ENCODE measurements at regions not wholly inside any gene's neighbourhood (a gene's known extent, or its start where the extent isn't known, plus 50 kb on each side); places are given as distances from the start of the nearest gene placed in this dataset.
"Not testable (repeated sequence)": the region's sequence is repeated elsewhere in the genome, so short reads cannot be mapped to it uniquely, and the experiment has no call there.

GRCh38 chr12:131628766-131629448 is 82.0 kb upstream of the SFSWAP start:
- WGBS, 2 donors, result 76 to 78% methylated on average over 19 of the region's 19 CpGs
- H3K4me1 ChIP-seq (ENCODE audit: control insufficient read depth in 5 of 5, insufficient read depth in 5 of 5, low read length in 5 of 5), result peaks cover 0 to 9% (median 3%) of the 10 kb centered on the region in 5 donors
- H3K36me3 ChIP-seq (ENCODE audit: control insufficient read depth in 4 of 4, insufficient read depth in 4 of 4, low read length in 4 of 4), result no peaks in the 10 kb centered on the region
- TF ChIP-seq CTCF (IDR thresholded peaks at IDR 0.05; ENCODE audit: control extremely low read depth, extremely low read depth), result no peak
- H3K4me3 ChIP-seq, result no peak overlapping the region
- no peak overlapping the region for H3K9ac ChIP-seq (ENCODE audit: insufficient read depth in 1 of 2, low read length in 2 of 2)
- ATAC-seq (ENCODE audit: insufficient read depth, low FRiP score), result no peak
- DNase-seq, result no peak
- no peak overlapping the region for H3K27ac ChIP-seq (ENCODE audit: low read depth in 1 of 2, low read length in 1 of 2)
- no peaks in the 10 kb centered on the region for H3K9me3 ChIP-seq (ENCODE audit: control insufficient read depth in 4 of 4, insufficient read depth in 3 of 4, low read length in 3 of 4)
- H3K27me3 ChIP-seq (ENCODE audit: control insufficient read depth in 3 of 3, insufficient read depth in 3 of 3, low read length in 2 of 3), result peaks cover 0 to 8% (median 0%) of the 10 kb centered on the region in 3 donors

- Histone ChIP-seq H3K36me3 (ENCODE audit: control insufficient read depth in 4 of 4, insufficient read depth in 4 of 4, low read length in 4 of 4) (no peaks in the 10 kb centered on the region), H3K4me3 (no peak overlapping the region), H3K9ac (ENCODE audit: insufficient read depth in 1 of 2, low read length in 2 of 2) (no peak overlapping the region), H3K4me1 (ENCODE audit: control insufficient read depth in 5 of 5, insufficient read depth in 5 of 5, low read length in 5 of 5) (no peaks in the 10 kb centered on the region), H3K9me3 (ENCODE audit: control insufficient read depth in 4 of 4, insufficient read depth in 3 of 4, low read length in 3 of 4) (no peaks in the 10 kb centered on the region), H3K27me3 (ENCODE audit: control insufficient read depth in 3 of 3, insufficient read depth in 3 of 3, low read length in 2 of 3) (peaks cover 0 to 9% (median 0%) of the 10 kb centered on the region in 3 donors), H3K27ac (ENCODE audit: low read depth in 1 of 2, low read length in 1 of 2) (no peak overlapping the region)
- DNase-seq (no peak), ATAC-seq (ENCODE audit: insufficient read depth, low FRiP score) (no peak)
- no peak for TF ChIP-seq CTCF (IDR thresholded peaks at IDR 0.05; ENCODE audit: control extremely low read depth, extremely low read depth)
- 60 to 95% methylated on average over 3 of the region's 3 CpGs for WGBS, 2 donors
Measured at GRCh38 chr12:131631230-131631629, 79.7 kb upstream of the SFSWAP start.

GRCh38 chr12:131631889-131632651 is 78.8 kb upstream of the SFSWAP start:
- not testable (repeated sequence) for H3K27ac ChIP-seq (ENCODE audit: low read depth in 1 of 2, low read length in 1 of 2); H3K4me1 ChIP-seq (ENCODE audit: control insufficient read depth in 5 of 5, insufficient read depth in 5 of 5, low read length in 5 of 5); H3K9me3 ChIP-seq (ENCODE audit: control insufficient read depth in 4 of 4, insufficient read depth in 3 of 4, low read length in 3 of 4); ATAC-seq (ENCODE audit: insufficient read depth, low FRiP score); DNase-seq; H3K9ac ChIP-seq (ENCODE audit: insufficient read depth in 1 of 2, low read length in 2 of 2); H3K36me3 ChIP-seq (ENCODE audit: control insufficient read depth in 4 of 4, insufficient read depth in 4 of 4, low read length in 4 of 4); H3K4me3 ChIP-seq
- 77 to 78% methylated on average over 19 to 23 of the region's 23 CpGs for WGBS, 2 donors
- H3K27me3 ChIP-seq (ENCODE audit: control insufficient read depth in 3 of 3, insufficient read depth in 3 of 3, low read length in 2 of 3), result peaks cover 0 to 11% (median 0%) of the 10 kb centered on the region in 3 donors

- H3K27me3 ChIP-seq (ENCODE audit: control insufficient read depth in 3 of 3, insufficient read depth in 3 of 3, low read length in 2 of 3), result peaks cover 0 to 11% (median 0%) of the 10 kb centered on the region in 3 donors
- WGBS, 2 donors, result 65 to 71% methylated on average over 5 of the region's 5 CpGs
Measured at GRCh38 chr12:131632652-131633023, 78.3 kb upstream of the SFSWAP start.

GRCh38 chr12:131633610-131634009 is 77.3 kb upstream of the SFSWAP start:
- not testable (repeated sequence) for H3K27ac ChIP-seq (ENCODE audit: low read depth in 1 of 2, low read length in 1 of 2); H3K4me3 ChIP-seq; DNase-seq; H3K9ac ChIP-seq (ENCODE audit: insufficient read depth in 1 of 2, low read length in 2 of 2); H3K9me3 ChIP-seq (ENCODE audit: control insufficient read depth in 4 of 4, insufficient read depth in 3 of 4, low read length in 3 of 4); H3K27me3 ChIP-seq (ENCODE audit: control insufficient read depth in 3 of 3, insufficient read depth in 3 of 3, low read length in 2 of 3); H3K4me1 ChIP-seq (ENCODE audit: control insufficient read depth in 5 of 5, insufficient read depth in 5 of 5, low read length in 5 of 5); ATAC-seq (ENCODE audit: insufficient read depth, low FRiP score); H3K36me3 ChIP-seq (ENCODE audit: control insufficient read depth in 4 of 4, insufficient read depth in 4 of 4, low read length in 4 of 4)
- WGBS, 2 donors, result 68 to 77% methylated on average over 9 of the region's 9 CpGs

More at GRCh38 chr12:131632652-131633023, 78.3 kb upstream of the SFSWAP start:
- not testable (repeated sequence) for DNase-seq; ATAC-seq (ENCODE audit: insufficient read depth, low FRiP score); H3K4me1 ChIP-seq (ENCODE audit: control insufficient read depth in 5 of 5, insufficient read depth in 5 of 5, low read length in 5 of 5); H3K27ac ChIP-seq (ENCODE audit: low read depth in 1 of 2, low read length in 1 of 2); H3K9me3 ChIP-seq (ENCODE audit: control insufficient read depth in 4 of 4, insufficient read depth in 3 of 4, low read length in 3 of 4); H3K4me3 ChIP-seq; H3K9ac ChIP-seq (ENCODE audit: insufficient read depth in 1 of 2, low read length in 2 of 2); H3K36me3 ChIP-seq (ENCODE audit: control insufficient read depth in 4 of 4, insufficient read depth in 4 of 4, low read length in 4 of 4)
